ENCODE measurements at regions not wholly inside any gene's neighbourhood (a gene's known extent, or its start where the extent isn't known, plus 50 kb on each side); places are given as distances from the start of the nearest gene placed in this dataset.

GRCh38 chr6:71486461-71486860, 197.8 kb downstream of the OGFRL1 start:
- DNase-seq, result no peak

- DNase-seq, result no peak
Measured at GRCh38 chr6:71488186-71488585, 199.6 kb downstream of the OGFRL1 start.

GRCh38 chr6:71489736-71490135, 201.1 kb downstream of the OGFRL1 start:
- no peak for DNase-seq

- no peak for DNase-seq
Measured at GRCh38 chr6:71490876-71491275, 202.3 kb downstream of the OGFRL1 start.

GRCh38 chr6:71491844-71492243, 203.2 kb downstream of the OGFRL1 start:
- DNase-seq, result no peak

GRCh38 chr6:71492668-71493067, 204.1 kb downstream of the OGFRL1 start:
- no peak for DNase-seq

- DNase-seq, result no peak
Measured at GRCh38 chr6:71496018-71496721, 207.6 kb downstream of the OGFRL1 start.

GRCh38 chr6:71496722-71497033, 208.1 kb downstream of the OGFRL1 start:
- no peak for DNase-seq

GRCh38 chr6:71498638-71499037, 210.0 kb downstream of the OGFRL1 start:
- DNase-seq, result no peak

GRCh38 chr6:71499667-71500066, 211.1 kb downstream of the OGFRL1 start:
- no peak for DNase-seq

- DNase-seq, result no peak
Measured at GRCh38 chr6:71502168-71502567, 213.6 kb downstream of the OGFRL1 start.

- no peak for DNase-seq
Measured at GRCh38 chr6:71502956-71503355, 214.3 kb downstream of the OGFRL1 start.

GRCh38 chr6:71507183-71507582, 218.6 kb downstream of the OGFRL1 start:
- no peak for DNase-seq

GRCh38 chr6:71509191-71510005, 220.8 kb downstream of the OGFRL1 start:
- DNase-seq, result no peak

- no peak for DNase-seq
Measured at GRCh38 chr6:71510057-71510713, 221.6 kb downstream of the OGFRL1 start.

- no peak for DNase-seq
Measured at GRCh38 chr6:71510856-71511255, 222.2 kb downstream of the OGFRL1 start.

- DNase-seq, result no peak
Measured at GRCh38 chr6:71512256-71512655, 223.6 kb downstream of the OGFRL1 start.

GRCh38 chr6:71513036-71513435, 224.4 kb downstream of the OGFRL1 start:
- DNase-seq, result no peak

- DNase-seq, result no peak
Measured at GRCh38 chr6:71523548-71523947, 234.9 kb downstream of the OGFRL1 start.

GRCh38 chr6:71524201-71524600, 235.6 kb downstream of the OGFRL1 start:
- DNase-seq, result no peak

- no peak for DNase-seq
Measured at GRCh38 chr6:71527886-71528285, 239.3 kb downstream of the OGFRL1 start.

- no peak for DNase-seq
Measured at GRCh38 chr6:71529026-71529425, 240.4 kb downstream of the OGFRL1 start.

GRCh38 chr6:71529769-71530168, 241.2 kb downstream of the OGFRL1 start:
- no peak for DNase-seq

- no peak for DNase-seq
Measured at GRCh38 chr6:71531006-71531405, 242.4 kb downstream of the OGFRL1 start.

All from activated gamma-delta T cell (primary cell).